Lower leg skin (tissue), 3 donors: ENCODE measurements at regions not wholly inside any gene's neighbourhood (a gene's known extent, or its start where the extent isn't known, plus 50 kb on each side); places are given as distances from the start of the nearest gene placed in this dataset.

Source experiments
- CTCF ChIP-seq, 3 donors: fragments of 450-650 bp; IDR thresholded peaks; one replicate each; pipeline ENCODE4 v1.5.1; 2016; ENCODE audit warnings: antibody characterized with exemption in 3 of 3, mild to moderate bottlenecking in 3 of 3, moderate library complexity in 2 of 3
- POLR2A ChIP-seq, 2 donors: fragments of 450-650 bp; IDR thresholded peaks; one replicate each; pipeline ENCODE4 v1.6.1; 2016 to 2017; ENCODE audit warnings: antibody characterized with exemption in 2 of 2, mild to moderate bottlenecking in 1 of 2, moderate library complexity in 1 of 2

DNA sequence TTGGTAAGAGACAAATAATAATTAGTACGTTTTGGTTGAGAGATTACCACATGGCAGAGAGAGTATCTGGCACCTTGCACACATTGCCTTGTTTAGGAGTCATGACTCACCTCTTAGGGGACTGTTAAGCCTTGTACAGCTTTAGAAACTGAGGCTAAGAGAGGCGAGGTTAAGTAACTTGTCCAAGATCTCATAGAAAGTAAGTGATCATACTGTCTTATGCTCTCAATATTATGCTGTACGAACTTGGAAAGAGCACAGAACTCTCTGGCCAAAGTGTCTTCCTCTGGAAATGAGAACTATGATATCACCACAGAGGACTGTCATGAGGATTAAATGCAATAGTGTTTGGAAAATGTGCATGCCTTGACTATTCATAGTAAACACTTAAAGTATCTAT is 249.0 kb downstream of the UTRN start:
- no peak for TF ChIP-seq CTCF (IDR thresholded peaks at IDR 0.05)
- TF ChIP-seq POLR2A (IDR thresholded peaks at IDR 0.05) = no peak
